OCI-M2 (cell line): ENCODE measurements at regions not wholly inside any gene's neighbourhood (a gene's known extent, or its start where the extent isn't known, plus 50 kb on each side); places are given as distances from the start of the nearest gene placed in this dataset.

Experiments
- DNase-seq: peaks from one replicate; lab custom pipeline; 2025; ENCODE audit not compliant: unreplicated experiment; lab: John Stamatoyannopoulos, UW

- no peak for DNase-seq
Measured at GRCh38 chr12:34391771-34392581, 369.7 kb downstream of the ALG10 start.

- DNase-seq: no peak
Measured at GRCh38 chr12:34392741-34393085, 370.4 kb downstream of the ALG10 start.

DNA sequence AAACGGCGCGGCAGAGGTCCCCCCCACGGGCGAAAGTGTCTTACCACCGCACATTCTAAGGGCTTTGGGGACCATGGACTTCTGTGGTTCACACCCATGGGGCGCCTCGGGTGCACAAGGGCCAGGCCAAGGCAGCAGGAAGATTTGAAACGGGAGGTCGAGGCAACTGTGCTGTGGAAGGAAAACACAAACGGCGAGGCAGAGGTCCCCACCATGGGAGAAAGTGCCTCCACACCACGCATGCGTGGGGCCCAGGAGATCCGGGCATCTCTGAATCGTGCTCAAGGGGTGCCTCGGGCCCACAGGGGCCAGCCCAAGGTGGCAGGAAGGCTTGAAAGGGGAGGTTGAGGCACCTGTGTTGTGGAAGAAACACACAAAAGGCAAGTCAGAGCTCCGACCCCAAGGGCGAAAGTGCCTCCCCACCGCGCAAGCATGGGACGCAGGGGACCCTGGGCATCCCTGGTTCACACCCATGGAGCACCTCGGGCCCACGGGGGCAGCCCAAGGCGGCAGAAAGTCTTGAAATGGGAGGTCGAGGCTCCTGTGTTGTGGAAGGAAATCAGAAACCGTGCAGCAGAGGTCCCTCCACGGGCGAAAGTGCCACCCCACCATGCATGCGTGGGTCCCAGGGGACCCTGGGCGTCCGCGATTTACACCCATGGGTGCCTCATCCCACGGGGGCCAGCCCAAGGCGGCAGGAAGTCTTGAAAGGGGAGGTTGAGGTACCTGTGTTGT, 371.0 kb downstream of the ALG10 start:
- no peak for DNase-seq

- no peak for DNase-seq
Measured at GRCh38 chr12:34393821-34394150, 371.5 kb downstream of the ALG10 start.

DNA sequence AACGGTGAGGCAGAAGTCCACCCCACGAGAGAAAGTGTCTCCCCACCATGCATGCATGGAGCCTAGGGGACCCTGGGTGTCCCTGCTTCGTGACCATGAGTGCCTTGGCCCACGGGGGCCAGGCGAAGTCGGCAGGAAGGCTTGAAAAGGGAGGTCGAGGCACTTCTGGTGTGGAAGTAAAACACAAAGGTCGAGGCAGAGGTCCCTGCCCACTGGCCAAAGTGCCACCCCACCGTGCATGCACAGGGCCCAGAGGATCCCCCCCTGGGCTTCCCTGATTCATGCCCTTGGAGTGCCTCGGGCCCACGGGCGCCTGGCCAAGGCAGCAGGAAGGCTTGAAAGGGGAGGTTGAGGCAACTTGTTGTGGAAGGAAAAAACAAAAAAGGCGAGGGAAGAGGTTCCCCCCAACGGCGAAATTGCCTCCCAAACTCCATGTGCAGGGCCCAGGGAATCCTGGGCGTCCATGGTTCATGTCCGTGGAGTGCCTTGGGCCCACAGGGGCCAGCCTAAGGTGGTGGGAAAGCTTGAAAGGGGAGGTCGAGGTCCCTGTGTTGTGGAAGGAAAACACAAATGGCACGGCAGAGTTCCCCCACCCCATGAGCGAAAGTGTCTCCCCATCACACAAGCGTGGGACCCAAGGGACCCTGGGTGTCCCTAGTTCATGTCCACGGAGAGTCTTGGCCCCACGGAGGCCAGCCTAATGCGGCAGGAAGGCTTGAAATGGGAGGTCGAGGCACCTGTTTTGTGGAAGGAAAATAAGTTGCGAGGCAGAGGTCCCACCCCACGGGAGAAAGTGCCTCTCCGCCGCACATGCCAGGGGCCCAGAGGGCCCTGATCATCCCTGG, 372.1 kb downstream of the ALG10 start:
- DNase-seq: no peak

- no peak for DNase-seq
Measured at GRCh38 chr12:34395056-34396005, 373.0 kb downstream of the ALG10 start.

GRCh38 chr12:34396006-34396860, 373.9 kb downstream of the ALG10 start:
- no peak for DNase-seq

DNA sequence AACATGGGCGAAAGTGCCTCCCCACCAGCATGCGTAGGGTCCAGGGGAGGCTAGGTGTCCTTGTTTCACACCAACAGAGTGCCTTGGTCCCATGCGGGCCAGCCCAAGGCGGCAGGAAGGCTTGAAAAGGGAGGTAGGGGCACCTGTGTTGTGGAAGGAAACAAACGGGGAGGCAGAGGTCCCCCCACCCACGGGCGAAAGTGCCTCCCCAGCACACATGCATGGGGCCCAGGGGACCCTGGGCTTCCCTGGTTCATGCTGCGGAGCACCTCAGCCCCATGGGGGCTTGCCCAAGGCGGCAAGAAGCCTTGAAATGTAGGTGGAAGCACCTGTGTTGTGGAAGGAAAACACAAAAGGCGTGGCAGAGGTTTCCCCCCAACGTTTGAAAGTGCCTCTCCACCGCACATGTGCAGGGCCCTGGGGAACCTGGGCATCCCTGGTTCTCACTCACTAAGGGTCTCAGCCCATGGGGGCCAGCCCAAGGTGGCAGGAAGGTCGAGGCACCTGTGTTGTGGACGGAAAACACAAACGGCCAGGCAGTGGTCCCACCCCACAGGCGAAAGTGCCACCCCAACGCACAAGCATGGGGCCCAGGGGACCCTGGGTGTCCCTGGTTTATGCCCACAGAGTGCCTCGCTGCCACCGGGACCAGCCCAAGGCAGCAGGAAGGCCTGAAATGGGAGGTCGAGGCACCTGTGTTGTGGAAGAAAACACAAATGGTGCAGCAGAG, 374.7 kb downstream of the ALG10 start:
- no peak for DNase-seq

DNA sequence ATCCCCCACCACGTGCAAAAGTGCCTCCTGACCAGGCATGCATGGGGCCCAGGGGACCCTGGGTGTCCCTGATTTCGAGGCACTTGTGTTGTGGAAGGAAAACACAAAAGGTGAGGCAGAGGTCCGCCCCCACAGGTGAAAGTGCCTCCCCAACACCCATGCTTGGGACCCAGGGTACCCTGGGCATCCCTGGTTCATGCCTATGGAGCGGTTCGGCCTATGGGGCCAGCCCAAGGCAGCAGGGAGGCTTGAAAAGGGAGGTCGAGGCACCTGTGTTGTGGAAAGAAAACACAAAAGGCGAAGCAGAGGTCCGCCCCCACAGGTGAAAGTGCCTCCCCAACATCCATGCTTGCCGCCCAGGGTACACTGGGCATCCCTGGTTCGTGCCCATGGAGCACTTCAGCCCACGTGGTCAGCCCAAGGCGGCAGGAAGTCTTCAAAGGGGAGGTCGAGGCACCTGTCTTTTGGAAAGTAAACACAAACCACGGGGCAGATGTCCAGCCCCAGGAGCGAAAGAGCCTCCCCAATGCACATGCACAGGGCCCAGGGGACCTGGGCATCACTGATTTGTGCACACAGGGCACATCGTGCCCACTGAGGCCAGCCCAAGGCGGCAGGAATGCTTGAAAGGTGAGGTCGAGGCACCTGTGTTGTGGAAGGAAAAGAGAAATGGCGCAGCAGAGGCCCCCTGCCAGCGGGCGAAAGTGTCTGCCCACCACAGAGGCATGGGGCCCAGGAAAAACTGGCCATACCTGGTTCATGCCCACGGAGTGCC, 375.5 kb downstream of the ALG10 start:
- no peak for DNase-seq

GRCh38 chr12:34398366-34398705, 376.0 kb downstream of the ALG10 start:
- DNase-seq: no peak

DNA sequence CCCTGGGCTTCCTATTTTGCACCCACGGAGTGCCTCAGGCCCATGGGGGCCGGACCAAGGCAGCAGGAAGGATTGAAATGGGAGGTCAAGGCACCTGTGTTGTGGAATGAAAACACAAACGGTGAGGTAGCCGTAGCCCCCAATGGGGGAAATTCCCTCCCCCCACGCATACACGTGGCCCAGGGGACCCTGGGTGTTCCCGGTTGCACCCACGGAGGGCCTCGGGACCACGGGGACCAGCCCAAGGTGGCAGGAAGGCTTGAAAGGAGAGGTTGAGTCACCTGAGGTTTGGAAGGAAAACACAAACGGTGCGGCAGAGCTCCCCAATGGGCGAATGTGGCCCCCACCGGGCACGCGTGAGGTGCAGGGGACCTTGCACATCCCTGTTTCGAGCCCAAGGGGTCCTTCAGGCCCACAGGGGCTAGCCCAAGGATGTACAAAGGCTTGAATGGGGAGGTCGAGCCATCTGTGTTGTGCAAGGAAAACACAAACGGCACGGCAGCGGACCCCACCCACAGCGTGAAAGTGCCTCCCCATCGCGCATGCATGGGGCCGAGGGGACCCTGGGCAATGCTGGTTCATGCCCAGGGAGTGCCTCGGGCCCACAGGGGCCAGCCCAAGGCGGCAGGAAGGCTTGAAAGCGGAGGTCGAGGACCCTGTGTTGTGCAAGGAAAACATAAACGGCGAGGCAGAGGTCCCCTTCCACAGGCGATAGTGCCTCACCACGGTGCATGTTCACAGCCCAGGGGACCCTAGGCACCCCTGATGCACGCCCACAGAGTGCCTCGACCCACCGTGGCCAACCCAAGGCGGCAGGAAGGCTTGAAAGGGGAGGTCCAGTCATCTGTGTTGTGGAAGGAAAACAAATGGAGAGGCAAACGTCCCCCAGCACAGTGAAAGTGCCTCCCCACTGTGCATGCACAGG, 376.7 kb downstream of the ALG10 start:
- no peak for DNase-seq

DNA sequence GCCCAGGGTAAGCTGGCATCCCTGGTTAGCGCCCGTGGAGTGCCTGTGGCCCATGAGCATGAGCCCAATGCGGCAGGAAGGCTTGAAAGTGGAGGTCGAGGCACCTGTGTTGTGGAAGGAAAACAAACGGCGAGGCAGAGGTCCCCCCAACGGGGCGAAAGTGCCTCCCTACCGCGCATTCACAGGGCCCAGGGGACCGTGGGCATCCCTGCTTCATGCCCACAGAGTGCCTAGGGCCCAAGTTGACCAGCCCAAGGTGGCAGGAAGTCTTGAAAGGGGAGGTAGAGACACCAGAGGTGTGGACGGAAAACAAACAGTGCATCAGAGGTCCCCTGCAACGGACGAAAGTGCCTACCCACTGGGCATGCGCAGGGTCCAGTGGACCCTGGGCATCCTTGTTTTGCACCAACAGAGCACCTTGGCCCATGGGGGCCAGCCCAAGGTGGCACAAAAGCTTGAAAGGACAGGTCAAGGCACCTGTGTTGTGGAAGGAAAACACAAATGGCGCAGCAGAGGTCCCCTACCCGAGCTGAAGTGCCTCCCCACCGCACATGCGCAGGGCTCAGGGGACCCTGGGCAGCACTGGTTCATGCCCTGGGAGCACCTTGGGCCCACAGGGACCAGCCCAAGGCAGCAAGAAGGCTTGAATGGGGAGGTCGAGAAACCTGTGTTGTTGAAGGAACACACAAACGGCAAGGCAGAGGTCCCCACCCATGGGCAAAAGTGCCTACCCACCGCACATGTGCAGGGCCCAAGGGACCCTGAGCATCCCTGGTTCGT, 377.5 kb downstream of the ALG10 start:
- DNase-seq: no peak

DNA sequence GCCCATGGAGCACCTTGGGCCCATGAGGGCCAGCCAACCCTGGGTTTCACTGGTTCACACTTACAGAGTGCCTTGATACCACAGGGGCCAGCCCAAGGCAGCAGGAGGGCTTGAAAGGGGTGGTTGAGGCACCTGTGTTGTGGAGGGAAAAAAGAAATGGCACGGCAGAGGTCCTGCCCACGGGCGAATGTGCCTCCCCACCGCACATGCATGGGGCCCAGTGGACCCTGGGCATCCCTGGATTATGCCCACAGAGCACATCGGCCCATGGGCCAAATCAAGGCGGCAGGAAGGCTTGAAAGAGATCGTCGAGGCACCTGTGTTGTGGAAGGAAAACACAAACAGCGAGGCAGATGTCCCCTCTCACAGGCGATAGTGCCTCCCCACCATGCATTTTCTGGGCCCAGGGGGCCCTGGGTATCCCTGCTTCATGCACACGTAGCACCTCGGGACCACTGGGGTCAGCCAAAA, 378.1 kb downstream of the ALG10 start:
- DNase-seq: no peak

DNA sequence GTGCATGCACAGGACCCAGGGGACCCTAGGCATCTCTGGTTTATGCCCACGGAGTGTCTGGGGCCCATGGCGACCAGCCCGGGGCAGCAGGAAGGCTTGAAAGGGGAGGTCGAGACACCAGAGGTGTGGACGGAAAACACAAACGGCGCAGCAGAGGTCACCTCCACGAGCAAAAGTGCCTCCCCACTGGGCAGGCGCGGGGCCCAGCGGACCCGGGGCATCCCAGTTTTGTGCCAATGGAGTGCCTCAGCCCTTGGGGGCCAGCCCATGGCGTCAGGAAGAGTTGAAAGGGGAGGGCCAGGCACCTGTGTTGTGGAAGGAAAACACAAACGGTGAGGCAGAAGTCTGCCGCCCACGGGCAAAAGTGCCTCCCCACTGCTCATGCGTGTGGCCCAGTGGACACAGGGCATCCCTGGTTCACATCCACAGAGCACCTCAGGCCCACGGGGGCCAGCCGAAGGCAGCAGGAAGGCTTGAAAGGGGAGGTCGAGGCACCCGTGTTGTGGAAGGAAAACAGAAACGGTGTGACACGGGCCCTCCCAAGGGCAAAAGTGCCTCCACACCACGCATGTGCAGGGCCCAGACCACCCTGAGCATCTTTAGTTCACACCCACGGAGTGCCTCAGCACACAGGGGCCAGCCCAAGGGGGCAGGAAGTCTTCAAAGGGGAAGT, 378.8 kb downstream of the ALG10 start:
- no peak for DNase-seq

DNA sequence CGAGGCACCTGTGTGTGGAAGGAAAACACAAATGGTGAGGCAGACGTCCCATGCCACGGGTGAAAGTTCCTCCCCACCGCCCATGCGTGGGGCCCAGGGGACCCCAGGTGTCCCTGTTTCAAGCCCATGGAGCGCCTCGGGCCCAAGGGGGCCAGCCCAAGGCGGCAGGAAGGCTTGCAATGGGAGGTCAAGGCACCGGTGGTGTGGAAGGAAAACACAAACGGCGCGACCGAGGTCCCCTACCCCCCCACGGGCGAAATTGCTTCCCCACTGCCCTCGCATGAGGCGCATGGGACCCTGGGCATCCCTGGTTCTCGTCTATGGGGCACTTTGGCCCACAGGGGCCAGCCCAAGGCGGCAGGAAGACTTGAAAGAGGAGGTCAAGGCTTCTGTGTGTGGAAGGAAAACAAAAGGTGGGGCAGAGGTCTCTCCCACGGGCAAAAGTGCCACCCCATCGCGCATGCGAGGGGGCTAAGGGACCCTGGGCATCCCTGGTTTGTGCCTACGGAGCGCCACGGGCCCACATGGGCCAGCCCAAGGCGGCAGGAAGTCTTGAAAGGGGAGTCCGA, 379.4 kb downstream of the ALG10 start:
- DNase-seq: no peak
